ENCODE measurements at regions not wholly inside any gene's neighbourhood (a gene's known extent, or its start where the extent isn't known, plus 50 kb on each side); places are given as distances from the start of the nearest gene placed in this dataset.

GRCh38 chr5:8382456-8382855 lies 513.5 kb downstream of the MTRR start (continued):
- TF ChIP-seq BCL3 (IDR thresholded peaks at IDR 0.05) (no peak), HOXB13 (CRISPR knock-in tag; IDR thresholded peaks at IDR 0.05; ENCODE audit: low read depth) (no peak), SREBF2 (IDR thresholded peaks at IDR 0.05) (no peak), ELK1 (IDR thresholded peaks at IDR 0.05; ENCODE audit: low read depth, low read length) (no peak), E2F6 (IDR thresholded peaks at IDR 0.05; ENCODE audit: borderline replicate concordance, low read depth) (no peak), TFCP2L1 (CRISPR knock-in tag; IDR thresholded peaks at IDR 0.05) (no peak)

- TF ChIP-seq BCL3 (IDR thresholded peaks at IDR 0.05) (no peak), RNF2 (IDR thresholded peaks at IDR 0.05; ENCODE audit: borderline replicate concordance, low read depth) (no peak), CHD4 (IDR thresholded peaks at IDR 0.05; ENCODE audit: borderline replicate concordance) (no peak), RARB (CRISPR knock-in tag; IDR thresholded peaks at IDR 0.05) (no peak), SMC3 (IDR thresholded peaks at IDR 0.05) (no peak)
- Histone ChIP-seq H3K4me2 (no peak overlapping the region), H3K27ac (no peak overlapping the region), H3K4me1 (no peaks in the 10 kb centered on the region), H3K4me3 (no peak overlapping the region), H3K9me3 (no peaks in the 10 kb centered on the region)
- POLR2A ChIA-PET, result no interaction called here
- FAIRE-seq, result no peak
- WGBS (ENCODE audit: missing lambda C conversion rate), result 0% methylated on average over 1 of the region's 1 CpG
- CTCF ChIA-PET, result no interaction called here
- no peak for DNase-seq (ENCODE audit: low read depth in 1 of 2, low spot score in 1 of 2)
- no peak for ATAC-seq
Observed at GRCh38 chr5:8383616-8384015, 514.7 kb downstream of the MTRR start.

GRCh38 chr5:8386719-8387288 lies 517.9 kb downstream of the MTRR start:
- H3K9me3 ChIP-seq, result no peaks in the 10 kb centered on the region
- H3K4me1 ChIP-seq, result no peaks in the 10 kb centered on the region
- H3K4me3 ChIP-seq, result no peak overlapping the region
- WGBS (ENCODE audit: missing lambda C conversion rate), result 2% methylated on average over 2 of the region's 2 CpGs
- DNase-seq (ENCODE audit: low read depth in 1 of 2, low spot score in 1 of 2) (no peak), ATAC-seq (no peak), FAIRE-seq (no peak)
- ChIA-PET CTCF (no interaction called here), POLR2A (no interaction called here)
- TF ChIP-seq JUN (IDR thresholded peaks at IDR 0.05) (no peak), JUNB (IDR thresholded peaks at IDR 0.05) (no peak), TFCP2L1 (CRISPR knock-in tag; IDR thresholded peaks at IDR 0.05) (no peak), KDM5A (IDR thresholded peaks at IDR 0.05) (no peak), NFE2L2 (conservative IDR thresholded peaks at IDR 0.05; ENCODE audit: low read length) (no peak), MAX (IDR thresholded peaks at IDR 0.05) (no peak), FOSL2 (IDR thresholded peaks at IDR 0.05) (no peak), FOSL2 (CRISPR knock-in tag; IDR thresholded peaks at IDR 0.05) (no peak), KDM1A (IDR thresholded peaks at IDR 0.05; ENCODE audit: low read depth) (no peak), POLR2A (IDR thresholded peaks at IDR 0.05; ENCODE audit: low read length) (no peak), PBX3 (IDR thresholded peaks at IDR 0.05) (no peak), NPAS2 (CRISPR knock-in tag; IDR thresholded peaks at IDR 0.05; ENCODE audit: borderline replicate concordance) (no peak), CBX8 (IDR thresholded peaks at IDR 0.05) (no peak)
- no peak overlapping the region for H3K27ac ChIP-seq
- no peak overlapping the region for H3K4me2 ChIP-seq
